ENCODE measurements at regions not wholly inside any gene's neighbourhood (a gene's known extent, or its start where the extent isn't known, plus 50 kb on each side); places are given as distances from the start of the nearest gene placed in this dataset.

- no peak for TF ChIP-seq CTCF (IDR thresholded peaks at IDR 0.05)
- no peak for TF ChIP-seq POLR2A (IDR thresholded peaks at IDR 0.05)
Measured at GRCh38 chr9:28270156-28270555, 696.9 kb upstream of the C9orf72 start.

Measured in lower leg skin (tissue), 3 donors.